ENCODE measurements at regions not wholly inside any gene's neighbourhood (a gene's known extent, or its start where the extent isn't known, plus 50 kb on each side); places are given as distances from the start of the nearest gene placed in this dataset.
A peak's percentile ranks its signal among the peaks of the same experiment; 100 is the strongest.

GRCh38 chr2:52879561-52879960, 888.0 kb upstream of the CHAC2 start:
- TF ChIP-seq CTCF (IDR thresholded peaks at IDR 0.05; ENCODE audit: low read depth, low read length), result no peak
- H3K4me3 ChIP-seq (ENCODE audit: low read depth, low read length), result no peak overlapping the region
- DNase-seq (ENCODE audit: low read depth, low spot score), result peak; percentile 15
- in situ Hi-C loops (cut with HindIII; ENCODE audit: low sequenced_read_pairs), result no loop called here

- DNase-seq (ENCODE audit: low read depth, low spot score), result no peak
- in situ Hi-C loops (cut with HindIII; ENCODE audit: low sequenced_read_pairs), result no loop called here
- H3K4me3 ChIP-seq (ENCODE audit: low read depth, low read length), result no peak overlapping the region
- TF ChIP-seq CTCF (IDR thresholded peaks at IDR 0.05; ENCODE audit: low read depth, low read length), result no peak
These were observed 889.9 kb upstream of the CHAC2 start for GRCh38 chr2:52877703-52878102.

GRCh38 chr2:52874466-52875106, 893.0 kb upstream of the CHAC2 start:
- no peak for DNase-seq (ENCODE audit: low read depth, low spot score)
- in situ Hi-C loops (cut with HindIII; ENCODE audit: low sequenced_read_pairs), result no loop called here
- no peak overlapping the region for H3K4me3 ChIP-seq (ENCODE audit: low read depth, low read length)
- TF ChIP-seq CTCF (IDR thresholded peaks at IDR 0.05; ENCODE audit: low read depth, low read length), result no peak

GRCh38 chr2:52862801-52863200, 904.8 kb upstream of the CHAC2 start:
- in situ Hi-C loops (cut with HindIII; ENCODE audit: low sequenced_read_pairs), result no loop called here
- peak; percentile 47 for DNase-seq (ENCODE audit: low read depth, low spot score)
- TF ChIP-seq CTCF (IDR thresholded peaks at IDR 0.05; ENCODE audit: low read depth, low read length), result no peak
- no peak overlapping the region for H3K4me3 ChIP-seq (ENCODE audit: low read depth, low read length)

- H3K4me3 ChIP-seq (ENCODE audit: low read depth, low read length), result no peak overlapping the region
- DNase-seq (ENCODE audit: low read depth, low spot score), result no peak
- in situ Hi-C loops (cut with HindIII; ENCODE audit: low sequenced_read_pairs), result no loop called here
- no peak for TF ChIP-seq CTCF (IDR thresholded peaks at IDR 0.05; ENCODE audit: low read depth, low read length)
These were observed 906.0 kb upstream of the CHAC2 start for GRCh38 chr2:52861596-52861995.

- no peak for DNase-seq (ENCODE audit: low read depth, low spot score)
- TF ChIP-seq CTCF (IDR thresholded peaks at IDR 0.05; ENCODE audit: low read depth, low read length), result no peak
- no peak overlapping the region for H3K4me3 ChIP-seq (ENCODE audit: low read depth, low read length)
- in situ Hi-C loops (cut with HindIII; ENCODE audit: low sequenced_read_pairs), result no loop called here
These were observed 908.5 kb upstream of the CHAC2 start for GRCh38 chr2:52859065-52859464.
